ENCODE measurements at regions not wholly inside any gene's neighbourhood (a gene's known extent, or its start where the extent isn't known, plus 50 kb on each side); places are given as distances from the start of the nearest gene placed in this dataset.

GRCh38 chr16:7083096-7083495, 249.5 kb upstream of the RBFOX1 start:
- TF ChIP-seq EZH2phosphoT487 (IDR thresholded peaks at IDR 0.05; ENCODE audit: low read depth) (no peak), CTCF (IDR thresholded peaks at IDR 0.05; ENCODE audit: low read depth, low read length) (no peak)
